Neuronal stem cell (in vitro differentiated cells): ENCODE measurements at regions not wholly inside any gene's neighbourhood (a gene's known extent, or its start where the extent isn't known, plus 50 kb on each side); places are given as distances from the start of the nearest gene placed in this dataset.

Source experiments
- DNase-seq: peaks from one replicate; pipeline ENCODE4 v3.0.0-alpha.2; 2013; ENCODE audit warnings: low spot score
- H2AFZ ChIP-seq: one replicate; pipeline ENCODE4 v1.6.1; 2013; ENCODE audit warnings: mild to moderate bottlenecking, low read length, inconsistent platforms
- H2AK5ac ChIP-seq: 2 replicates; pipeline ENCODE4 v1.6.1; 2013; ENCODE audit warnings: low read depth, mild to moderate bottlenecking, inconsistent platforms, low read length, moderate library complexity, mixed read lengths
- H2BK120ac ChIP-seq: 2 replicates; pipeline ENCODE4 v1.6.1; 2013; ENCODE audit warnings: low read depth, mild to moderate bottlenecking, inconsistent platforms, low read length, moderate library complexity, mixed read lengths
- H2BK12ac ChIP-seq: one replicate; pipeline ENCODE4 v1.6.1; 2013; ENCODE audit warnings: low read length, inconsistent platforms
- H2BK15ac ChIP-seq: 2 replicates; pipeline ENCODE4 v1.6.1; 2013; ENCODE audit warnings: mild to moderate bottlenecking, low read length, inconsistent platforms, mixed read lengths
- H2BK5ac ChIP-seq: one replicate; pipeline ENCODE4 v1.6.1; 2013; ENCODE audit warnings: inconsistent platforms, mild to moderate bottlenecking, low read length, moderate library complexity
- H3K14ac ChIP-seq: one replicate; pipeline ENCODE4 v1.6.1; 2013; ENCODE audit warnings: low read length, inconsistent platforms
- H3K18ac ChIP-seq: 2 replicates; pipeline ENCODE4 v1.6.1; 2013; ENCODE audit warnings: low read length, inconsistent platforms
- H3K23ac ChIP-seq: 2 replicates; pipeline ENCODE4 v1.6.1; 2013; ENCODE audit warnings: low read depth, mild to moderate bottlenecking, mixed read lengths, low read length, inconsistent platforms; ENCODE audit not compliant: poor library complexity
- H3K27ac ChIP-seq: replicated peaks from 3 replicates; pipeline ENCODE4 v1.5.1; 2013; ENCODE audit warnings: low read length, inconsistent platforms
- H3K27me3 ChIP-seq, 3 experiments: 2 replicates each; pipeline ENCODE4 v1.6.1; 2013; ENCODE audit warnings: low read length in 3 of 3, mild to moderate bottlenecking in 2 of 3, inconsistent platforms in 1 of 3, low read depth in 1 of 3, mixed read lengths in 1 of 3, moderate library complexity in 1 of 3; ENCODE audit not compliant: control insufficient read depth in 3 of 3, insufficient read depth in 3 of 3
- H3K36me3 ChIP-seq, 2 donors: replicated peaks in 1 of 2; 2 replicates each; pipeline ENCODE4 v1.6.1; 2013; ENCODE audit warnings: low read length in 2 of 2; ENCODE audit not compliant: control insufficient read depth in 2 of 2, insufficient read depth in 2 of 2
- H3K4ac ChIP-seq: 2 replicates; pipeline ENCODE4 v1.6.1; 2013; ENCODE audit warnings: inconsistent platforms, mild to moderate bottlenecking, low read length, moderate library complexity
- H3K4me1 ChIP-seq, 2 donors: 1 replicate in 1 of 2; 2 replicates in 1 of 2; pipeline ENCODE4 v1.6.1; 2013; ENCODE audit warnings: low read length in 2 of 2, low read depth in 1 of 2; ENCODE audit not compliant: control insufficient read depth in 2 of 2, insufficient read depth in 1 of 2
- H3K4me2 ChIP-seq: one replicate; pipeline ENCODE4 v1.6.1; 2013; ENCODE audit warnings: mild to moderate bottlenecking, low read length, inconsistent platforms; ENCODE audit not compliant: insufficient read depth, poor library complexity, severe bottlenecking
- H3K4me3 ChIP-seq, 2 donors: 2 replicates each; pipeline ENCODE4 v1.5.1; 2013; ENCODE audit warnings: low read length in 2 of 2, mild to moderate bottlenecking in 2 of 2, inconsistent platforms in 1 of 2, moderate library complexity in 1 of 2
- H3K79me1 ChIP-seq: one replicate; pipeline ENCODE4 v1.6.1; 2013; ENCODE audit warnings: low read depth, mild to moderate bottlenecking, inconsistent platforms, low read length, moderate library complexity
- H3K9ac ChIP-seq: one replicate; pipeline ENCODE4 v1.6.1; 2013; ENCODE audit warnings: mild to moderate bottlenecking, low read depth, low read length, inconsistent platforms; ENCODE audit not compliant: poor library complexity
- H3K9me3 ChIP-seq, 2 donors: replicated peaks in 1 of 2; 2 replicates each; pipeline versions ENCODE3 to v1.6.1; 2013; ENCODE audit warnings: low read length in 2 of 2, mild to moderate bottlenecking in 2 of 2, inconsistent platforms in 1 of 2, low read depth in 1 of 2, mixed read lengths in 1 of 2, moderate library complexity in 1 of 2; ENCODE audit not compliant: control insufficient read depth in 2 of 2, insufficient read depth in 1 of 2
- H4K8ac ChIP-seq: one replicate; pipeline ENCODE4 v1.6.1; 2013; ENCODE audit warnings: low read depth, mild to moderate bottlenecking, inconsistent platforms, low read length, moderate library complexity
- H4K91ac ChIP-seq: one replicate; pipeline ENCODE4 v1.6.1; 2013; ENCODE audit warnings: low read length, low read depth, mild to moderate bottlenecking, inconsistent platforms; ENCODE audit not compliant: poor library complexity
- WGBS, 2 donors: extraction: QIAGEN DNeasy Blood & Tissue Kit; methylation state at CpG; one replicate each; pipeline ENCODE4 v1.1.7; 2013; ENCODE audit warnings: missing lambda C conversion rate in 2 of 2, mixed read lengths in 1 of 2; ENCODE audit not compliant: insufficient read length in 2 of 2, insufficient replicate concordance in 1 of 2; ENCODE audit errors: extremely low coverage in 2 of 2; 5-methylcytosine and 5-hydroxymethylcytosine counted together

GRCh38 chr7:50226145-50226544 is 78.4 kb upstream of the IKZF1 start:
- H3K4me2 ChIP-seq: no peak overlapping the region
- H3K27ac ChIP-seq: no peak overlapping the region
- no peak overlapping the region for H2BK5ac ChIP-seq
- no peak overlapping the region for H3K23ac ChIP-seq
- H3K14ac ChIP-seq: no peak overlapping the region
- H3K36me3 ChIP-seq: no peaks in the 10 kb centered on the region
- no peak overlapping the region for H2AK5ac ChIP-seq
- no peak overlapping the region for H2BK15ac ChIP-seq
- no peak overlapping the region for H3K18ac ChIP-seq
- H3K4me3 ChIP-seq: no peak overlapping the region
- no peak overlapping the region for H4K8ac ChIP-seq
- no peaks in the 10 kb centered on the region for H3K4me1 ChIP-seq
- no peak overlapping the region for H2BK12ac ChIP-seq
- H3K27me3 ChIP-seq: no peaks in the 10 kb centered on the region
- H3K79me1 ChIP-seq: no peaks in the 10 kb centered on the region
- DNase-seq: no peak
- no peak overlapping the region for H2BK120ac ChIP-seq
- no peak overlapping the region for H2AFZ ChIP-seq
- H3K9ac ChIP-seq: no peak overlapping the region
- H3K4ac ChIP-seq: no peak overlapping the region
- no CpG with 5 or more reads among the region's 3 CpGs for WGBS, 2 donors
- no peak overlapping the region for H4K91ac ChIP-seq
- H3K9me3 ChIP-seq: peaks cover under 1 to 8% of the 10 kb centered on the region in 2 donors

- Histone ChIP-seq H3K36me3 (no peaks in the 10 kb centered on the region), H2AK5ac (no peak overlapping the region), H3K4ac (no peak overlapping the region), H3K9me3 (peaks cover 0 to 3% of the 10 kb centered on the region in 2 donors), H3K18ac (no peak overlapping the region), H3K79me1 (no peaks in the 10 kb centered on the region), H3K23ac (no peak overlapping the region), H2BK15ac (no peak overlapping the region), H4K8ac (no peak overlapping the region), H2BK5ac (no peak overlapping the region), H2AFZ (no peak overlapping the region), H3K4me1 (no peaks in the 10 kb centered on the region), H4K91ac (no peak overlapping the region), H3K27me3 (peaks cover 0 to 2% (median 0%) of the 10 kb centered on the region in 3 experiments), H3K14ac (no peak overlapping the region), H3K4me3 (no peak overlapping the region), H3K27ac (no peak overlapping the region), H3K4me2 (no peak overlapping the region), H2BK12ac (no peak overlapping the region), H2BK120ac (no peak overlapping the region), H3K9ac (no peak overlapping the region)
- no peak for DNase-seq
Observed at GRCh38 chr7:50221433-50221832, 83.1 kb upstream of the IKZF1 start.

- Histone ChIP-seq H2AFZ (no peak overlapping the region), H3K18ac (no peak overlapping the region), H3K4me3 (peak overlapping the region in 1 of 2 donors; percentile 68), H3K27ac (no peak overlapping the region), H3K9ac (no peak overlapping the region), H3K14ac (no peak overlapping the region), H3K79me1 (no peaks in the 10 kb centered on the region), H2BK120ac (no peak overlapping the region), H3K4ac (no peak overlapping the region), H3K4me2 (no peak overlapping the region), H3K4me1 (no peaks in the 10 kb centered on the region), H4K91ac (no peak overlapping the region), H2AK5ac (no peak overlapping the region), H2BK12ac (no peak overlapping the region), H3K36me3 (no peaks in the 10 kb centered on the region), H3K23ac (no peak overlapping the region), H3K27me3 (peaks cover 0 to 2% (median 0%) of the 10 kb centered on the region in 3 experiments), H4K8ac (no peak overlapping the region), H2BK5ac (no peak overlapping the region), H3K9me3 (peaks cover 0 to 3% of the 10 kb centered on the region in 2 donors), H2BK15ac (no peak overlapping the region)
- no CpG with 5 or more reads among the region's 3 CpGs for WGBS, 2 donors
- DNase-seq: no peak
Observed at GRCh38 chr7:50221028-50221427, 83.5 kb upstream of the IKZF1 start.

GRCh38 chr7:50220273-50220672 is 84.2 kb upstream of the IKZF1 start:
- Histone ChIP-seq H4K8ac (no peak overlapping the region), H3K9me3 (peaks cover 0 to 3% of the 10 kb centered on the region in 2 donors), H3K9ac (no peak overlapping the region), H2BK5ac (no peak overlapping the region), H3K14ac (no peak overlapping the region), H3K27me3 (peaks cover 0 to 2% (median 0%) of the 10 kb centered on the region in 3 experiments), H2AFZ (no peak overlapping the region), H2AK5ac (no peak overlapping the region), H3K4me2 (no peak overlapping the region), H2BK15ac (no peak overlapping the region), H4K91ac (no peak overlapping the region), H3K27ac (no peak overlapping the region), H2BK120ac (no peak overlapping the region), H3K36me3 (no peaks in the 10 kb centered on the region), H3K4me1 (no peaks in the 10 kb centered on the region), H3K79me1 (no peaks in the 10 kb centered on the region), H2BK12ac (no peak overlapping the region), H3K4me3 (no peak overlapping the region), H3K23ac (no peak overlapping the region), H3K4ac (no peak overlapping the region), H3K18ac (no peak overlapping the region)
- no peak for DNase-seq
- no CpG with 5 or more reads among the region's 2 CpGs for WGBS, 2 donors
